ENCODE measurements at regions not wholly inside any gene's neighbourhood (a gene's known extent, or its start where the extent isn't known, plus 50 kb on each side); places are given as distances from the start of the nearest gene placed in this dataset.

- intact Hi-C loops (cut with DNase I) = no loop called here
- Histone ChIP-seq H3K27me3 (no peaks in the 10 kb centered on the region), H3K9me3 (no peaks in the 10 kb centered on the region), H3K4me3 (replicated peaks in 1 of 3) (no peak overlapping the region), H3K27ac (no peak overlapping the region), H3K36me3 (no peaks in the 10 kb centered on the region), H3K4me1 (no peaks in the 10 kb centered on the region)
- WGBS, 2 donors = 85 to 89% methylated on average over 1 of the region's 1 CpG
- DNase-seq = no peak
- no peak for TF ChIP-seq CTCF (IDR thresholded peaks at IDR 0.05)
- TF ChIP-seq POLR2A (IDR thresholded peaks at IDR 0.05) = no peak
Observed at GRCh38 chr15:46707452-46707851, 1009.9 kb upstream of the SEMA6D start.

GRCh38 chr15:46708226-46708625 lies 1009.1 kb upstream of the SEMA6D start:
- TF ChIP-seq POLR2A (IDR thresholded peaks at IDR 0.05) = no peak
- no peak for TF ChIP-seq CTCF (IDR thresholded peaks at IDR 0.05)
- Histone ChIP-seq H3K27me3 (no peaks in the 10 kb centered on the region), H3K9me3 (no peaks in the 10 kb centered on the region), H3K4me3 (replicated peaks in 1 of 3) (no peak overlapping the region), H3K27ac (no peak overlapping the region), H3K4me1 (no peaks in the 10 kb centered on the region), H3K36me3 (no peaks in the 10 kb centered on the region)
- no peak for DNase-seq
- intact Hi-C loops (cut with DNase I) = no loop called here
- WGBS, 2 donors = 69 to 72% methylated on average over 3 of the region's 3 CpGs

GRCh38 chr15:46709460-46710083 lies 1007.7 kb upstream of the SEMA6D start:
- Histone ChIP-seq H3K9me3 (no peaks in the 10 kb centered on the region), H3K36me3 (no peaks in the 10 kb centered on the region), H3K4me1 (no peaks in the 10 kb centered on the region), H3K4me3 (replicated peaks in 1 of 3) (no peak overlapping the region), H3K27me3 (no peaks in the 10 kb centered on the region), H3K27ac (no peak overlapping the region)
- intact Hi-C loops (cut with DNase I) = no loop called here
- no peak for TF ChIP-seq POLR2A (IDR thresholded peaks at IDR 0.05)
- no peak for TF ChIP-seq CTCF (IDR thresholded peaks at IDR 0.05)
- DNase-seq = no peak

GRCh38 chr15:46710401-46710960 lies 1006.8 kb upstream of the SEMA6D start:
- Histone ChIP-seq H3K27ac (no peak overlapping the region), H3K4me3 (replicated peaks in 1 of 3) (no peak overlapping the region), H3K27me3 (no peaks in the 10 kb centered on the region), H3K4me1 (no peaks in the 10 kb centered on the region), H3K36me3 (no peaks in the 10 kb centered on the region), H3K9me3 (no peaks in the 10 kb centered on the region)
- intact Hi-C loops (cut with DNase I) = no loop called here
- TF ChIP-seq POLR2A (IDR thresholded peaks at IDR 0.05) (no peak), CTCF (IDR thresholded peaks at IDR 0.05) (no peak)
- WGBS, 2 donors = 76 to 78% methylated on average over 6 of the region's 6 CpGs
- DNase-seq = no peak

DNA sequence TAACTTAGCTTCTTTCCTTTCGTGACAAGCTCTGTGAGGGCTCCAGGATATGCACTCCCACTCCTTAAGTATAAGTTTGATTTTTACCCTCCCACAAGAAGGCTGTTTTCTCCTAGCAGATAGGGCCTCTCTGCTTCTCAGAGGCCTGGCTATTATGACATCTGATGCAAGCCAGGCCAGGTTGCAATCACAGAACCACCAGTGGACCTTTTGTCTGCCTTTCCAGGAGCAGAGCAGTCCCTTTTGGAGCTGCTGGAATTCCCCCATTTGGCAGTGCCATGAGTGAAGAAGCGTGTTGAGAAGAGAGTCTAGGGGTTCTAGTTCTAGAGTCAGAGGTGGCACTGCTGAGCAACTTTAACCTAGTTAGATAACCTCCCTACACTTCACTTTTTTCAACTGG lies 1004.3 kb upstream of the SEMA6D start:
- Histone ChIP-seq H3K27me3 (no peaks in the 10 kb centered on the region), H3K4me1 (no peaks in the 10 kb centered on the region), H3K4me3 (replicated peaks in 1 of 3) (no peak overlapping the region), H3K9me3 (no peaks in the 10 kb centered on the region), H3K36me3 (no peaks in the 10 kb centered on the region), H3K27ac (no peak overlapping the region)
- no peak for DNase-seq
- intact Hi-C loops (cut with DNase I) = no loop called here
- TF ChIP-seq CTCF (IDR thresholded peaks at IDR 0.05) (no peak), POLR2A (IDR thresholded peaks at IDR 0.05) (no peak)
- 78 to 81% methylated on average over 2 of the region's 2 CpGs for WGBS, 2 donors

All from thyroid gland (tissue), 4 donors.